ENCODE measurements at regions not wholly inside any gene's neighbourhood (a gene's known extent, or its start where the extent isn't known, plus 50 kb on each side); places are given as distances from the start of the nearest gene placed in this dataset.

GRCh38 chr6:14791526-14791925, 454.3 kb upstream of the JARID2 start:
- TF ChIP-seq CTCF (IDR thresholded peaks at IDR 0.05): no peak
- no peak for TF ChIP-seq POLR2AphosphoS5 (IDR thresholded peaks at IDR 0.05; ENCODE audit: insufficient read depth in 1 of 2, low read depth in 1 of 2)
